ENCODE measurements at regions not wholly inside any gene's neighbourhood (a gene's known extent, or its start where the extent isn't known, plus 50 kb on each side); places are given as distances from the start of the nearest gene placed in this dataset.

- DNase-seq (ENCODE audit: extremely low read depth, low read depth) = no peak
- no peak overlapping the region for H3K4me3 ChIP-seq (replicated peaks; ENCODE audit: low read depth, low read length)
- no peak for TF ChIP-seq CTCF (IDR thresholded peaks at IDR 0.05; ENCODE audit: low read depth, low read length, missing control alignments)
These were observed 56.0 kb upstream of the CD53 start for GRCh38 chr1:110816945-110817344.

GRCh38 chr1:110811529-110811928, 61.4 kb upstream of the CD53 start:
- no peak for DNase-seq (ENCODE audit: extremely low read depth, low read depth)
- no peak overlapping the region for H3K4me3 ChIP-seq (replicated peaks; ENCODE audit: low read depth, low read length)
- TF ChIP-seq CTCF (IDR thresholded peaks at IDR 0.05; ENCODE audit: low read depth, low read length, missing control alignments) = no peak

GRCh38 chr1:110800079-110800478, 72.9 kb upstream of the CD53 start:
- no peak for DNase-seq (ENCODE audit: extremely low read depth, low read depth)
- TF ChIP-seq CTCF (IDR thresholded peaks at IDR 0.05; ENCODE audit: low read depth, low read length, missing control alignments) = no peak
- H3K4me3 ChIP-seq (replicated peaks; ENCODE audit: low read depth, low read length) = no peak overlapping the region

GRCh38 chr1:110798691-110799256, 74.2 kb upstream of the CD53 start:
- no peak for DNase-seq (ENCODE audit: extremely low read depth, low read depth)
- no peak for TF ChIP-seq CTCF (IDR thresholded peaks at IDR 0.05; ENCODE audit: low read depth, low read length, missing control alignments)
- H3K4me3 ChIP-seq (replicated peaks; ENCODE audit: low read depth, low read length) = no peak overlapping the region

GRCh38 chr1:110788673-110789072, 84.3 kb upstream of the CD53 start:
- no peak for TF ChIP-seq CTCF (IDR thresholded peaks at IDR 0.05; ENCODE audit: low read depth, low read length, missing control alignments)
- no peak for DNase-seq (ENCODE audit: extremely low read depth, low read depth)
- no peak overlapping the region for H3K4me3 ChIP-seq (replicated peaks; ENCODE audit: low read depth, low read length)

GRCh38 chr1:110787328-110788071, 85.4 kb upstream of the CD53 start:
- no peak overlapping the region for H3K4me3 ChIP-seq (replicated peaks; ENCODE audit: low read depth, low read length)
- DNase-seq (ENCODE audit: extremely low read depth, low read depth) = no peak
- TF ChIP-seq CTCF (IDR thresholded peaks at IDR 0.05; ENCODE audit: low read depth, low read length, missing control alignments) = no peak

Measured in HFF-Myc (cell line).